ENCODE measurements at regions not wholly inside any gene's neighbourhood (a gene's known extent, or its start where the extent isn't known, plus 50 kb on each side); places are given as distances from the start of the nearest gene placed in this dataset.
"Not testable (repeated sequence)": the region's sequence is repeated elsewhere in the genome, so short reads cannot be mapped to it uniquely, and the experiment has no call there.

DNA sequence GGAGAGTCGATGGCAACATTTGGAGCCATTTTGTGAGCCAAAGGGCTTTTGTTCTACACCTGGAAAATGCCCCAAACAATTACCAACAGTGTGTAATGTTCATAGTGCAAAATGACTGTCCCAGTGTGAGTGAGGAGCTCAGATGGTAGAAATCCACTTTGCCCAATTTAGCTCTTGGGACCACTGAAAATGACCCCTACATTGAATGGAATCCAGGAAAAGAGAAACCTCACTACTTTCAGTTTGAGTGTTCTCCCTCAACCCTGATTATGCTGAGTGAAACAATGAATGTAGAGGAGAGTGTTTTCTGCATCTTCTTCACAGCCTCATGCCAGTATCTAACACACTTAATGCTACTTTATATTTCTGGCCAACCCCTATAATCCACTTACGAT is 84.9 kb upstream of the NRN1 start:
- no peaks in the 10 kb centered on the region for H3K9me3 Mint-ChIP-seq
- no peaks in the 10 kb centered on the region for H3K36me3 Mint-ChIP-seq
- H3K4me3 Mint-ChIP-seq, result no peak overlapping the region
- H3K27ac Mint-ChIP-seq, result no peak overlapping the region
- DNase-seq, result no peak
- no peak for ATAC-seq
- POLR2A ChIA-PET, result no interaction called here
- peaks cover 4 to 26% (median 17%) of the 10 kb centered on the region in 5 donors for H3K27me3 Mint-ChIP-seq
- H3K4me1 Mint-ChIP-seq, result no peaks in the 10 kb centered on the region

DNA sequence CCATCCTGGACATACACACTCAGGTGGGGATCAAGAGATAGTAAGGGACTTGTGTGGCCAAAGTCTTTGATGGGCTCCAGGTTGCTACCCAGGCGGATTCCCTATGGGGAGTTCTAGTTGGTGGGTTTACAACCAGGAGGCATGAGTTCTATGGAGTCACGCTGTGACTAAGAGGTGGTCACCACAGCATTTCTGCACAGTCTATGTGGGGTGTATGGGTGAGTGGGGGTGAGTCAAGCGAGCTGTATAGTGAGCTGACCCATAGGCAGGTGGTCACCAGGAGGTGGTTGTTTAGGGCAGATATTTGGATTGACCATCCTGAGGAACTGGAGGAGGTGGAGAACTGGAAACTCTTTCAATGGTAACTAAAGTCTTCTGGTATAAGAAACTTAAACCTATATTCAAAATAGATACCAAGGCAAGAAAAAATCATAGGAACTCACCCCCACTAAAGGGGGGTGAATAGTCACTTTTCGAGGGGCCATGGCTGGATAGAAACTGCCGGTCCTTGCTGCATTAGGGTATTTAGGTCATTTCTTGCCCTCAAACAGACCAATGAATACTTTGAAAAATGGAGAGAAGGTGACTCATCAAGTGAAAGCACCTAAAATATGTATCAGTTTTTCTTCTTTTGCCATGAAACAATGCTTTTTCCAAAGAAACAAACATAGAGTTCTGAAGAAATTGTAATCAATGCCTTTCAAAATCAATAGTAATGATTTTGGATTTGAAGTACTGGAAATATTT is 84.3 kb upstream of the NRN1 start:
- Mint-ChIP-seq H3K36me3 (no peaks in the 10 kb centered on the region), H3K27me3 (peaks cover 4 to 26% (median 17%) of the 10 kb centered on the region in 5 donors), H3K4me3 (no peak overlapping the region), H3K27ac (no peak overlapping the region), H3K4me1 (no peaks in the 10 kb centered on the region), H3K9me3 (no peaks in the 10 kb centered on the region)
- ATAC-seq (no peak), DNase-seq (no peak)
- POLR2A ChIA-PET, result no interaction called here

GRCh38 chr6:6085928-6086668 is 79.4 kb upstream of the NRN1 start:
- no peak overlapping the region for H3K27ac Mint-ChIP-seq
- no peak for DNase-seq
- peaks cover 0 to 29% (median 21%) of the 10 kb centered on the region in 9 donors for H3K9me3 Mint-ChIP-seq
- POLR2A ChIA-PET, result no interaction called here
- no peaks in the 10 kb centered on the region for H3K4me1 Mint-ChIP-seq
- no peak overlapping the region for H3K4me3 Mint-ChIP-seq
- no peak for ATAC-seq
- peaks cover 4 to 26% (median 15%) of the 10 kb centered on the region in 5 donors for H3K27me3 Mint-ChIP-seq
- peaks cover 0 to 20% (median 5%) of the 10 kb centered on the region in 3 donors for H3K36me3 Mint-ChIP-seq

- H3K27me3 Mint-ChIP-seq, result peaks cover 0 to 18% (median 7%) of the 10 kb centered on the region in 5 donors
- no peak overlapping the region for H3K27ac Mint-ChIP-seq
- POLR2A ChIA-PET, result no interaction called here
- peaks cover 0 to 29% (median 22%) of the 10 kb centered on the region in 9 donors for H3K9me3 Mint-ChIP-seq
- H3K4me3 Mint-ChIP-seq, result no peak overlapping the region
- no peaks in the 10 kb centered on the region for H3K4me1 Mint-ChIP-seq
- DNase-seq (no peak), ATAC-seq (no peak)
- H3K36me3 Mint-ChIP-seq, result peaks cover 0 to 20% (median 5%) of the 10 kb centered on the region in 3 donors
Measured at GRCh38 chr6:6080975-6081374, 74.2 kb upstream of the NRN1 start.

DNA sequence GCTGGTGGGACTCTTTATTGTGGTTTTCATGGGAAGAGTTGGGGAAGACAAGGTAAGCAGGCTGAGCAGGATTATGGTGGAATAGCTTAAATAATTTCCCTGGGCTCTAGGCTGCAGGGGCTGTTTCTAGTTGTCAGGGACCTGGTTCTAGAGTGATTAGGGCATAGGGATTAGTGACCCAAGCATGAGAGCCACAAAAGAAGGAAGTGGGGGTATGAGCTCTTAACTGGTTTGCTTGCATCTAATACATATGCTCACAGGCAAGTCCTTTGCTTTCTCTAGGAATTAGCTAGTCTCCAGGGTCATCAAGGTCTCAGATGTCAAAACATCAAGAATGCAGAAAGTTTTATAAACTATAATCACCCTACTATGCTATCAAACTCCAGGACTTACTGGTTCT is 67.5 kb upstream of the NRN1 start:
- Mint-ChIP-seq H3K36me3 (peaks cover 0 to 13% (median 0%) of the 10 kb centered on the region in 3 donors), H3K9me3 (peaks cover 0 to 21% (median 15%) of the 10 kb centered on the region in 9 donors), H3K4me3 (no peak overlapping the region), H3K4me1 (no peaks in the 10 kb centered on the region), H3K27ac (no peak overlapping the region), H3K27me3 (peaks cover 18 to 50% (median 36%) of the 10 kb centered on the region in 5 donors)
- DNase-seq (no peak), ATAC-seq (no peak)
- POLR2A ChIA-PET, result no interaction called here

DNA sequence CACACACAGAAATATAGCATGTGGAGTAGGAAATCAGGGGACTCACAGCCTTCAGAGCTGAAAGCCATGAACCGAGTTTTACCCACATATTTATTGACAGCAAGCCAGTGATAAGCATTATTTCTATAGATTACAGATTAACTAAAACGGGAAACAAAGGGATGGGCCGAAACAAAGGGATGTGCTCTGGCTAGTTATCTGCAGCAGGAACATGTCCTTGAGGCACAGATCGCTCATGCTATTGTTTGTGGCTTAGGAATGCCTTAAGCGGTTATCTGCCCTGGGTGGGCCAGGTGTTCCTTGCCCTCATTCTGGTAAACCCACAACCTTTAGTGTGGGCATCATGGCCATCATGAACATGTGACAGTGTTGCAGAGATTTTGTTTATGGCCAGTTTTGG is 61.4 kb upstream of the NRN1 start:
- not testable (repeated sequence) for H3K27ac Mint-ChIP-seq, H3K4me1 Mint-ChIP-seq

DNA sequence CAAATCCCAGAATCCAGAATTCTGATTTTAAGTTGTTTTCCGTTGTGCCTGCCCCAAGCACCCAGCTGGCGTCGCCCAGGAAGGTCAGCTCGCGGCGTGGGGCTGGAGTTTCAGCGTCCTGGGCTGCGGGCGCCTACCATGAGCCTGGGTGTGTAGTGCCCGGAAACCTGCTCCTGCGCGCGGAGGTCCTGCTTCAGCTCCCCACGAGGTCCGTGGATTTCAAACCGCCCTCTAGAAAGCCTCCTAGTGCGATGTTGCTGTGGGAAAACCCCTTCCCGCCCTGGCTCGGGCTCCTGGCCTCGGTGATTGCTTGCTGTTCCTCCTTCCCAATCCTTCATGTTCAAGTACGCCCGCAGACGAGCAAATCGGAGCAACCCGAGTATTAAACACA is 51.3 kb upstream of the NRN1 start:
- DNase-seq, result no peak
- H3K9me3 Mint-ChIP-seq, result peaks cover 0 to 7% (median 0%) of the 10 kb centered on the region in 9 donors
- H3K36me3 Mint-ChIP-seq, result peaks cover 0 to 3% (median 0%) of the 10 kb centered on the region in 3 donors
- no peak for ATAC-seq
- H3K27me3 Mint-ChIP-seq, result peaks cover 15 to 46% (median 22%) of the 10 kb centered on the region in 5 donors
- no peak overlapping the region for H3K4me3 Mint-ChIP-seq
- H3K27ac Mint-ChIP-seq, result no peak overlapping the region
- POLR2A ChIA-PET, result interaction anchor here (2.0 kb wide), 1 partner anchor 489 kb away, joined by 5 read pairs; no protein-coding TSS in a partner anchor
- no peaks in the 10 kb centered on the region for H3K4me1 Mint-ChIP-seq

More for the DNA sequence above, 61.4 kb upstream of the NRN1 start:
- DNase-seq, H3K4me3 Mint-ChIP-seq, ATAC-seq, POLR2A ChIA-PET: not testable (repeated sequence)
- Mint-ChIP-seq H3K9me3 (peaks cover 9 to 37% (median 28%) of the 10 kb centered on the region in 9 donors), H3K27me3 (peaks cover 18 to 54% (median 27%) of the 10 kb centered on the region in 5 donors), H3K36me3 (peaks cover 0 to 25% (median 6%) of the 10 kb centered on the region in 3 donors)

GRCh38 chr6:6057442-6058053 is 50.8 kb upstream of the NRN1 start:
- Mint-ChIP-seq H3K36me3 (peaks cover 0 to 3% (median 0%) of the 10 kb centered on the region in 3 donors), H3K4me1 (no peaks in the 10 kb centered on the region), H3K4me3 (no peak overlapping the region), H3K9me3 (peaks cover 0 to 5% (median 0%) of the 10 kb centered on the region in 9 donors), H3K27me3 (peaks cover 16 to 50% (median 22%) of the 10 kb centered on the region in 5 donors), H3K27ac (no peak overlapping the region)
- DNase-seq, result peak in 5 of 10 donors; percentile 7 to 63 (median 40)
- ATAC-seq, result peak; percentile 65 to 71
- POLR2A ChIA-PET, result interaction anchor here (2.0 kb wide), 1 partner anchor 490 kb away, joined by 5 read pairs; no protein-coding TSS in a partner anchor

All from naive thymus-derived CD8-positive, alpha-beta T cell (primary cell).